Neutrophil (primary cell): ENCODE measurements at regions not wholly inside any gene's neighbourhood (a gene's known extent, or its start where the extent isn't known, plus 50 kb on each side); places are given as distances from the start of the nearest gene placed in this dataset.

ENCODE experiments used
- H3K27ac ChIP-seq: fragments of 200-600 bp; sonication (generic); 2 replicates; pipeline ENCODE4 v1.5.1; 2016; ENCODE audit warnings: mild to moderate bottlenecking, moderate library complexity
- H3K27me3 ChIP-seq: fragments of 200-600 bp; sonication (generic); 2 replicates; pipeline ENCODE4 v1.6.0; 2016; ENCODE audit warnings: mild to moderate bottlenecking
- H3K36me3 ChIP-seq: fragments of 200-600 bp; sonication (generic); 2 replicates; pipeline ENCODE4 v1.5.1; 2017
- H3K4me1 ChIP-seq, 2 experiments: fragments of 200-600 bp in 1 of 2; sonication (generic) in 1 of 2; 1 replicate in 1 of 2; 2 replicates in 1 of 2; pipeline versions ENCODE4 v1.5.1 to v1.6.1; 2013 to 2016; ENCODE audit warnings: low read depth in 1 of 2, low read length in 1 of 2, mild to moderate bottlenecking in 1 of 2, moderate library complexity in 1 of 2; ENCODE audit not compliant: control insufficient read depth in 1 of 2, insufficient read depth in 1 of 2
- H3K4me3 ChIP-seq, 2 experiments: fragments of 200-600 bp in 1 of 2; sonication (generic) in 1 of 2; 1 replicate in 1 of 2; 2 replicates in 1 of 2; pipeline ENCODE4 v1.5.1; 2013 to 2016; ENCODE audit warnings: low read depth in 1 of 2, low read length in 1 of 2, mild to moderate bottlenecking in 1 of 2, moderate library complexity in 1 of 2
- H3K9me3 ChIP-seq: fragments of 200-600 bp; sonication (generic); 2 replicates; pipeline ENCODE4 v1.5.1; 2016
- CTCF ChIP-seq: fragments of 200-600 bp; sonication (generic); IDR thresholded peaks from 2 replicates; pipeline ENCODE4 v1.5.1; 2016; ENCODE audit warnings: antibody characterized with exemption

GRCh38 chr2:236820763-236821344, 251.2 kb downstream of the ACKR3 start:
- H3K4me1 ChIP-seq: no peaks in the 10 kb centered on the region
- TF ChIP-seq CTCF: no peak
- no peaks in the 10 kb centered on the region for H3K9me3 ChIP-seq
- peaks cover 22% of the 10 kb centered on the region for H3K27me3 ChIP-seq
- no peak overlapping the region for H3K4me3 ChIP-seq
- no peak overlapping the region for H3K27ac ChIP-seq
- no peaks in the 10 kb centered on the region for H3K36me3 ChIP-seq

GRCh38 chr2:236823041-236823629, 253.5 kb downstream of the ACKR3 start:
- no peaks in the 10 kb centered on the region for H3K4me1 ChIP-seq
- no peaks in the 10 kb centered on the region for H3K9me3 ChIP-seq
- TF ChIP-seq CTCF: no peak
- no peaks in the 10 kb centered on the region for H3K36me3 ChIP-seq
- H3K27me3 ChIP-seq: peaks cover 16% of the 10 kb centered on the region
- H3K27ac ChIP-seq: no peak overlapping the region
- H3K4me3 ChIP-seq: no peak overlapping the region

- no peak overlapping the region for H3K4me3 ChIP-seq
- no peaks in the 10 kb centered on the region for H3K9me3 ChIP-seq
- H3K27ac ChIP-seq: no peak overlapping the region
- no peak for TF ChIP-seq CTCF
- H3K36me3 ChIP-seq: no peaks in the 10 kb centered on the region
- H3K4me1 ChIP-seq: no peaks in the 10 kb centered on the region
- H3K27me3 ChIP-seq: peaks cover 15% of the 10 kb centered on the region
Measured at GRCh38 chr2:236823963-236824362, 254.3 kb downstream of the ACKR3 start.

- H3K36me3 ChIP-seq: no peaks in the 10 kb centered on the region
- no peaks in the 10 kb centered on the region for H3K4me1 ChIP-seq
- peaks cover 15% of the 10 kb centered on the region for H3K27me3 ChIP-seq
- no peak overlapping the region for H3K4me3 ChIP-seq
- H3K9me3 ChIP-seq: no peaks in the 10 kb centered on the region
- no peak for TF ChIP-seq CTCF
- H3K27ac ChIP-seq: no peak overlapping the region
Measured at GRCh38 chr2:236824836-236825235, 255.2 kb downstream of the ACKR3 start.

- no peak for TF ChIP-seq CTCF
- Histone ChIP-seq H3K27ac (no peak overlapping the region), H3K4me3 (no peak overlapping the region), H3K27me3 (peaks cover 9% of the 10 kb centered on the region), H3K36me3 (no peaks in the 10 kb centered on the region), H3K4me1 (no peaks in the 10 kb centered on the region), H3K9me3 (no peaks in the 10 kb centered on the region)
Measured at GRCh38 chr2:236825989-236826510, 256.4 kb downstream of the ACKR3 start.
